PC-3 (cell line): ENCODE measurements at regions not wholly inside any gene's neighbourhood (a gene's known extent, or its start where the extent isn't known, plus 50 kb on each side); places are given as distances from the start of the nearest gene placed in this dataset.

Source experiments
- CTCF ChIP-seq: fragments of 300-600 bp; sonication (generic); conservative IDR thresholded peaks from 2 replicates; pipeline ENCODE4 v1.5.1; 2017; ENCODE audit warnings: antibody characterized with exemption, low read depth, mild to moderate bottlenecking, low read length
- EZH2 ChIP-seq: fragments of 300-600 bp; sonication (generic); IDR thresholded peaks from one replicate; pipeline ENCODE4 v1.6.1; 2017; ENCODE audit warnings: antibody characterized with exemption, mild to moderate bottlenecking, low read length; ENCODE audit not compliant: unreplicated experiment
- EZH2phosphoT487 ChIP-seq: fragments of 300-600 bp; sonication (generic); IDR thresholded peaks from 2 replicates; pipeline ENCODE4 v1.6.1; 2018; ENCODE audit warnings: mild to moderate bottlenecking, antibody characterized with exemption, low read length, borderline replicate concordance

DNA sequence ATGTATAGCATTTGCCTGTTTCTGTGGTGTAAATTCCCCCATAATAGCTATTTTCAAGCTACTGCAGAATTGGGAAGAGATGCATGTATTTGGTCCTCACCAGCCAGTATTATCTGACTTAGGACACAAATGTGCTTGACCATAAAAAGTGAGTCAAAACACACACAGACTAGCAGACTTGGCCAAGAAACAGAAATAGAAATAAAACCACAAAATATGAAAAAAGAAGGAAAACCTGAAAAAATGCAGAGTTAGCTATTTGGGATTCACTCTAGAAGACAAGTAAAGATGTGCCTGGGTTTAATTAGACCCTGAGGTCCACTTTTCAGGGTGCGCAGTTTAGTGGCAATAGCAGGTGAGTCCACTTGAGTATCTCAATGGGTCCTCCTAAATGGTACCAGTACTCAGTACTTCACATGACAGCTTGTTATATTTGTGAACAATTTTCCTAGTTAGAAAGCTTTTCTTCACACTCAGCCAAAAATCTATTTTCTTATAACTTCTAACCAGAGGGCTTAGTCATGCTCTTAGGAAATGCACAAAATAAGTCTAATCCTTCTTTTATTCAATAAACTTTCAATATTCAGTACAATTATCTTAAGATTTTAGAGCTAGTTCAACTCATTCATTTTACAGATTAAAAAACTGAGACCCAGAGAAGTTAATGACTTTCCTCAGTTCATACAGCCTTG, 108.7 kb upstream of the JADE1 start:
- TF ChIP-seq CTCF, result no peak
- no peak for TF ChIP-seq EZH2
- TF ChIP-seq EZH2phosphoT487, result no peak
